ENCODE measurements at regions not wholly inside any gene's neighbourhood (a gene's known extent, or its start where the extent isn't known, plus 50 kb on each side); places are given as distances from the start of the nearest gene placed in this dataset.

DNA sequence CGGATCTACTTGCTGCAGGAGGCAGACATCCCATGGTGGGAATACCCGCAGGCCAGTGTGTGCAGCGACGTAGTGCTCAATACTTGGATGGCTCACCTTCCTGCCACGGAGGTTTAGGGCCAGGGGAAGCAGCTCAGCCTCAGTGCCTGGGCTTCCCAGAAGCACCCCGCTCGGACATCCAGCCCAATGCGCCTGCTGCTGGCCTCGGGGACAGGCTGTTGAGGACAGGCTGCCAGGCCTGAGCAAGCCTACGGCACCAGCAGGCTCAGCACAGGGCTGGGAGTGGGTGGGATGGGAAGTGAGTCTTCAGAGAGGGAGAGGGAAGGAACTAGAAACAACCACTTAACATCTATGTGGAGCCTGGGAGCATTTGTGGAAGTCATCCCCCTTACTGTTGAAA lies 441.3 kb upstream of the MGMT start:
- DNase-seq (ENCODE audit: low read depth) = no peak

DNA sequence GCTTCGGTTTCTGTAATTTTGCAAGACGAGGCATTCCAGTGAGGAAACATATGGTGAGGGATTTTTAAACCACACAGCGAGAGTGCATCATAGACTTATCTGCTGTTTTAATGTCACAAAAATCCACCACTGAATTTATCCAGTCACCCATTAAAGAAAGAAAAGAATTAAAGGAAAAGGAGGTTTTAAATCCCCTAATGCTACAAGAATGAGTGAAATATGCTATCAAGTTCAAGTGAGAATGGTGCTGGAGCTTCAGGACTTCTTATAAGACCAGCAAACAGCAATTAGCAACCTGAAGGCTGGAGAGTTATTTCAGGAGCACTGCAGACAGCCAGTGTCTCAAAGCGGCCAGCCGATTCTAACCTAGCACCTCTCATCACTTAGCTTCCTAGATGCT lies 439.1 kb upstream of the MGMT start:
- no peak for DNase-seq (ENCODE audit: low read depth)

DNA sequence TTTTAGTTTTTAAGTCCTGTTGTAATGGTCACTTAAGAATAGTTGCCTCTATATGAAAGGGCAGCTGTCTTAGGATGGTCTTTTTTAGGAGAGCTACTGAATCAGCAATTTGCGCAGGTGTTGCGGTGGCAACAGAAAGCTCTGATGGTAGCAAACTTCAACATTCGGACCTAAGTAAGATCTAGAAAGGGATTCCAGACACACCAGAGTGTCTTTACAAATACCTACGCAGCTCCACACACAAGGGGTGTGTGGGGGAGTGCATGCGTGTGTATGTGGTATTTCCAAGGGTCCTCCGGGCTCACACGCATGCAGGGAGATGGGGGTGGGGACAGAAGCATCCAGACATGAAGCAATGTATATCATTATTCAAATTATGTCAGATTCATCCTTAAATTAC lies 438.6 kb upstream of the MGMT start:
- no peak for DNase-seq (ENCODE audit: low read depth)

DNA sequence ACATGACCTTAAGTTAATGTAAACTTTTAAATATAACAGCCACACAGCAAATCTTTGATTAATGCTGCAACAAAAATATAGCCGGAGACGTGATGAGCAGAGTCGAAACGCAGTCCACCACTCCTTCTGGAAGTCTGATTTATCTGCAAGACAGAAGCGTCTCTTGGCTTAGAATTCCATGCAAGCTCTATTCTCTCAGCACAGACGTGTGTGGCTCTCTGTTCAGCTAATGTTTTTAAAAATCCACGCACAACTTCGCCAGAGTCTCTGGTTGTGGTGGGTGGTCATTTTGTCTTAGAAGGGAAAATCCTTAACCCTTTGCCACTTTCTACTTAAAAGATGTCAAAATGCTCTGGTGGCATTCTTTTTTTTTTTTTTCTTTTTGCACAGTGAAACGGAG lies 438.0 kb upstream of the MGMT start:
- DNase-seq (ENCODE audit: low read depth) = no peak

DNA sequence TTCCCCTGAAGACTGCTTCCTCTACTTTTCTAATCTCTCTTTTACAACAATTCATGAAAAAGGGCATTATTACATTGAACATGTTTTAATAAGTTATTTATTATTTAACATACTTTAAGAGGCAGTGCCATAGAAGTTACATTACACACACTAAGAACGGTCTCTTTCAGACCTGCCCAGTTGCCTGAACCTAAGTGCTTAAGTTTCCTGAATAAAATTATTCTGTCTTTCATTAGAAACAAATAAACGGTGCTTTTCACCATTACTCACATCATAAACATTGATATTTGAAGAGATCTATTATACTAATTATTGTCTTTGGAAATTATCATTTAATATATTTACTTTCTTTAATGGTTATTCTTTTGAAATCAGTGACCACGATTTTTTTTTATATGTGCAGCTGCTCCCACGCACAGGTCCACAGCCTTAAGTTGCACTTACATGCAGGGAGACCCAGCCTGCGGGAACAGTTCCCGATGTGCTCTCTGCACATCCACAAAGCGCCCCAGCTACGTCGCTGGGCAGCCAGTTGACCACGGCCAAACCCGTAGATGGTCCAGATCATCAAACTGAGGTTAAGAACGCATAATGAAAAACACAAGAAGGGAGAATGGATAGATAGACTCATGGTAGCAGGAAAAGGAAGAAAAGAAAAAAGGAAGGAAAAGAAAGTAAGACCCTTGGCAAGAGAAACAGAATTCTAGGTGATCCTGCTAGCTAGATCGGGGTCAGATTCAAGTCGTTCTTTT lies 437.0 kb upstream of the MGMT start:
- DNase-seq (ENCODE audit: low read depth) = no peak

DNA sequence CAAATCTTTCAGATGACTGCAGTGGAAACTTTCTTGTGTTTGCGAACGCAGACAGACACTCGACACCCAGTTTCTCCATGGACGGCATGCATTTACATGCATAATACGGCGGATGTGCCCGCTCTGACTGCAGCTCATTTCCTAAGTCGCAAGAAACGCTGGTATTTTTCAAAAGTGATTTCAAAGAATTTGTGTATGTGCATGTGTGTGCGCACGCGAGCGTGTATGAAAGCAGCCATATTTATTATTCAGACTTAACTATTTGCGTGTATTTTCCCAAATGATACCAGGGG lies 436.5 kb upstream of the MGMT start:
- DNase-seq (ENCODE audit: low read depth) = no peak

DNA sequence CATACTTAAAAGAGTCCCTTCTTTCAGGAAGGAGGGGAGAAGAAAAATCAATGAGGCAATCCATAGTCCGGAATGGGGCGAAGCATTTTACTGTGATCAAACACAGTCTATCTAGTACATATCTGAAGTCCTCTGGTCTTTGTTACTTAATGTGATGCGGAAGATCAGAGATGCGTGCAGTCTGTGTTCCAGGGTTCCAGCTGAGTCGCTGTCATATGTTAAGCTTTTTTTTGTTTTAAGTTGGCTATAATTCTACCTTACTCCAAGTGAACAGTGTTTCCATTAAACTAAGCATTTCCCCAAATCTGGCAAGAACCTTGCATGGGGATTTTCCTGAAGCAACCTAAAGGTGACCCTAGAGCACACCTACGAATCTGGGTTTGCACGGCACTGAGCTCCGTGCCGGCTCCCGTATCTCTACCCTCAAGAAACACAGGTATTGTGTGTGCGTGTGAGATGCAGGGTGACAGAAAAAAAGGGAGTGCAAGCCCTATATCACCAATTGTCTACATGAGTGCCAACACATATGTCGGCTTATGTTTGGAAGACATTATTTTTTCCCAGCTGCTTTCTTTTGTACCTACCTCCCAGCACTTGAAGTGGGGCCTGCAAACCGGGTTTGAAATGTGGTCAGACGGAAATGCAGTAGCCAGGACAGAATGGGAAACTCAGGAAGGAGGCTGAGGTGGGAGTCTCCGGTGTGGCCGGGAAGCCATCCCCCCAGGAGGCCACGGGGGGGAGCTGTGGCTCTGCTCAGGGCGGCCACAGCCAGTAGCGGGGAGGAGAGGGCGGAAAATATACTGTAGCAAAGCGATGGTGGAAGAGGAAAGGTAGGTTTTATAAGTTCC lies 435.8 kb upstream of the MGMT start:
- no peak for DNase-seq (ENCODE audit: low read depth)

DNA sequence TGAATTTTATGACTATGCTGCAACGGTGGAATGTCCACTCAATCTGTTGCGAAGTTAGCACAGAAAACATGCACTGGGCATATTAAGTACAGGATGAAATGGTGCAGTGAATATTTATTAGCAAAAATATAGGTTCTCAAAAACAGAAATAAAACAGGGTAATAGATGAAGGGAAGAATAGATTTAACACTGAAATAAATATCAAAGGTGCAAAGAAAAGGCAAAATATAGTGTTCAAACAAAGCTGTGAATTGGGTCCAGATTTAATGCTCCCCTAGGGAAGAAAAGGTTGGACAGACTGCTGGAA lies 435.2 kb upstream of the MGMT start:
- no peak for DNase-seq (ENCODE audit: low read depth)

DNA sequence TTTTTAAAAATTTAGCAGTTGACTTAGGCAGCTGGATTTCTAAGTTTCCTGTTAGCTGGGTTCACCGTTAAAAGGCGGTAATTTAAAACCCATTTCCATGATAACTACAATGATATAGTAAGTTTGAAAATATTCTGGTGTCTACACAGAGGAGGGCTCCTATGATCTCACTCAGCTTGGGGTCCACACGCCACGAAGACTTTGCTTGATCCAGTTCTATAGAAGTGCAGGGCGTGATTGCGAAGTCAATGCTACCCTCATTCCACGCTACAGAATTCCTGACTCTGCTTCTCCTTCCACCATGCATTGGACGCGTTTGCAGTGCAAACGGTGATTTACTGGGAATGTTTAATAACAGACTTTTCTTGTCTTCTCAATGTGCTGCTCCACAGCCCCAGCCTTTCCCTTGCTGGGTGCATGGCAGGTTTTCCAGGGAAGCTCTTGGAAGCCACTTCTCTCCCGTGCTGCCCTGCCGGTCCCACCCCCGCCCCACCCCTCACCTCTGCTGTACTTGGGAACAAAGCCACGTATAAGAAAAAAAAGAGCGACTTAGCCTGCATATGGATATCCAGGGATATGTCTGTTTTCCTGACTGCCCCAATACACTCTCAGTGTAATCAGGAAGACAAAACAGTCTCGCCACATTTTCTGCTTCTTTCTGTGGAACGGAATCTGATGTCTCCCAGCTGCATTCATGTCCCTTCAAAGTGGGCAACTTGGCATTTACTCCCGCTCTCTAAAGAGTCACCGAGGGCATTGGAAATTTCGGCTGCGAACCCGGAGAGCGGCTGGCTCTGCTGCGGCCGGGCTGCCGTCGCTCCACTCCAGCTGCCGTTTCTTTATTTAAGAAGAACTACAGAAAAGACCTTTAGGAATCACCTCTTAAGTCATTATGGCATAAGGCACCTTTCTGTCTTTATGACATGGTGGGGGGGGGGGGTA lies 434.4 kb upstream of the MGMT start:
- no peak for DNase-seq (ENCODE audit: low read depth)

DNA sequence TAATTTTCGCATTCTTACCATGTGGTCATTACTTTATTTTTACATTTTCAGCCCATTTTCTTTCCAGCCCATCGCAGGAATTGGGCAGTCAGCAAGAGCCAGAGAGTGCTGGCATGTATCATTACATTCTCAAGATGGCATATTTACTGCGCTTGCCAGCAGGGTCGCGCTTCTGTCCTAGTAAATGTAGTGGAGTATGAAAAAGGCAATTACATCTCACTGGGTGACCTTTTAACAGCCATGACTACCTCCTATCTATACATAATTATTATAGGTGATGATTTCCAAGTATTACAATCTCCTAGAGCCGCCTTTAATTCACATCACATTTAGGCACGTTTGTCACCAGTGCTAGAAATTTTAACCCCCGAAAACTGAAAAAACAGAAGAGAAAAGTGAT lies 433.7 kb upstream of the MGMT start:
- no peak for DNase-seq (ENCODE audit: low read depth)

DNA sequence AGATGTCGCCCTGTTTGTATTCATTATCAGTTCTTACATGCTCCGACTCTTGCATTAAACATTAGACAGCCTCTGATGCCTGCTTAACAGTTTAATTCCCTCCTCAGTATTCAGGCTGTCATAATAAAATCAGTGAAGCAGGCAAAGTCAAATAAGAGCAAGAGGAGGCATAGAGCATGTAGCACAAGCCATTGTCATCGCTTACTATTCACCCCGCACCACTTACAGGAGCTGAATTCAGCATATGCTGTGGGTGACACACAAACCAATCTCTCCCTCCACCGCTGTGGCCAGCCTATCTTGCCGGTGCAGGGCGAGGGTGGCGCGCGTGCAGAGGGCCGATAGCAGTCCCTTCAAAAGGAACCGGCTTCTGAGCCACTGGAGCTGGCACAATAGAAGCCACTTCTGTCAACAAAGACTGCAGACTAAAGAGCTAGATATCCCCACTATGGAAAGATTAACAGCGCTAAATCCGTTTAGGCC lies 433.2 kb upstream of the MGMT start:
- no peak for DNase-seq (ENCODE audit: low read depth)

DNA sequence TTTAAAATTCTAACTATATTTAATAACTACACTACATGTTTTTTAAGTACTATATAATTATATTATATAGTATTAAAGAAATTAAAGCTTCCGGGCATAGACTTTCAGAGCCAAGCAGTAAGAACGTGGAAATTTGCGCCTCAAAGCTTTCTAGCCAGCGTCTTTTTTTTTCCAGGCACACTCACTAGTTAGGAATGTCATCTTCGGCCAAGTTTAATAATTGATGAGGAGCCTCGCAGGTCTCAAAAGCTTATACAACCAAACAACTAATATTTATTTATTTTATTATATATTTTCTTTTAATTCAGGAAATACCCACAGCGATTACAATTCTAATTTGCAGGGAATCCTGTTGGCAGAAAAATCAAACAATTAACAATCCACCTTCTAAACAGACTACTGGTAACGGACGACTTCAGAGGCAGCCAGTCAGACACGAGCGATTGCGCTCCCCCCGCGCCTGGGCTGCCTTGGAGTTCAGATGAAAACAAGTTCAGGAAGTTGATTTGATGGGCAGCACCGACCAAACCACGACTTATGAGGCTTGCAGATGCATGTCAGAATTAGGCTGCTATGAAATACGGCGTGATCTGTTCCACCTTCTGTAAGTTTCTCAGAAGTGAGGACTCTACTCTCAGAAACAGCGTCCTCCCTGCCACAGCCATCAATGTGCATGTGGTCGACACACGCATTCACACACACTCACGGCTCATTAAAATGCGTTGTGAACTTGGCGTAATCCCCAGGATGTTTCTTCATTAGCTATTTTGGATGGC lies 431.8 kb upstream of the MGMT start:
- DNase-seq (ENCODE audit: low read depth) = no peak

DNA sequence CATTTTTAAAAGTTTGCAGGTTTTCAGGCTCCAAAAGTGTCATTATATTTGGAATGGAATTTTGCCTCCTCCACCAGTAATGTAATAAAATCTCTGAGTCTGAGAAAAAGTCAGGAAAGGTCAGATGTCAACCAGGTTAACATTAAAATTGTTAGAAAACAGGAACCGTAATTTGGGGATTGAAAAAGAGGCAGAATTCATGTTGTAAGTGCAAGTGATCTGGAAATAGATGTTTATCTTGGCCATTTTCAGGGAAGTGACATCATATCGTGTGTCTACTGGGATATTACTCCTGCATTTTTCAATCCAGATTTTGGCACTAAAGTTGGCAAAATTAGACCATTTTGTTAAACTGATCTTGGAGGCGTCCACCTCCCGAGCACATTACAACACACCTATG lies 428.5 kb upstream of the MGMT start:
- DNase-seq (ENCODE audit: low read depth) = no peak

DNA sequence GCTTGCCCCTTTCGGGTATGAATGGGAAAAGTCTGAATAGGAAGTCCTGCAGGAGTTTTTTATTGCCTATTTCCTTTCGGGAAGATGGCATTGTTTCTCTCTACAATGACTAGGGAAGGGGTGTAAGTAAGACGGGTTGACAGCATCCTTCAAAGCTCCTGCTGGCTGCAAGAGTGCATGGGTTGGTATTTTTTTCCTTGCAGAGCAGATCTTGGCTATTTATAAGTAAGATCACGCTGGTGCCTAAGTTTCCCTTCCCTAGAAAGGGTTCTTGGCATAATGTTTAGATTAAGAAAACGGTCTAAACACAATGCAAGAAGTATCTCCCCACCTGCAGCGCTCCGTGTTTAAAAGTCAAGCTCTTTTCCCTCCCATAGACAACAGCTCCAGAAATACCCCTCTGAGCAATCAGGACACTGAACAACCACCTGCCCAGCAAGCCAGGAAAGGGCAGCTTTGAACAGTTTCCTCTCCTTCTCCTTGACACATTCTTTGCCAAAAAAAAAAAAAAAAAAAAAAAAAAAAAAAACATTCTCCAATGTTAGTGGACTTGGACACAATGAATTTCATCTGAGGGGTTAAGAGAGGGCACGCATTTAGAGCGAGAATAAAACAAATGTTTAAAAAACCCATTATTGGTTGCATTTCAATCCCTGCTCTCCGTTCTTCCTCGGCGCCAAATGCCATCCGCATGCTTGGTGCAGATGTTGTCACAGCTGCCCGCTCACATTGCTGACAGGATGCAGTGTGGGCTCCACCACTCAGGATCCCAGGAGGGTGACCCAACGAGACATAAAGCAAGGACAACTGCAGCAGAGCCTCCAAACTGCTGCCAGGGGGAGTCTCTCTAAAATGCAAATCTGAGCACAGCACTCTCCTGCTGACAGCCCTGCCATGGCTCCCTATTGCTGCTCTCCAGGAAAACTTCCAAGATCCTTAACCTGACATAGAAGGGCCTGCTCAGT lies 427.4 kb upstream of the MGMT start:
- no peak for DNase-seq (ENCODE audit: low read depth)

DNA sequence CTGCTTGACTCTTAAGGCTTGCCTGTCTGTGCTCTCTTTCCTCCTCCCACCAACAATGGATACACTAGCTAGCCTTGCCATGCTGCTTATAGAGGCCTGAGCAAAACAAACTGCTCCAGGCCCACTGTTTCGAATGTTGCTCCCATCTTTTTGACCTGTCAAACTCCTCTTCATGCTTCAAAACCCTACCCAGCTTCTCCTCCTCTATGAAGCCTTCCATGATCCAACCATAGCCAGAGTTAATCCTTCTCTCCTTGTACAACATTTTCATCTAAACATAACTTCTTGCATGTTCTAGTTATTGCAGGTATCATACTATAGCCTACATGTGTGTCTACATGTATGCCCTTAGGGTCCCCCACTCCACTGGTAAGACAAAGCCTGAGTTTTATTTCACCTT lies 426.7 kb upstream of the MGMT start:
- no peak for DNase-seq (ENCODE audit: low read depth)

DNA sequence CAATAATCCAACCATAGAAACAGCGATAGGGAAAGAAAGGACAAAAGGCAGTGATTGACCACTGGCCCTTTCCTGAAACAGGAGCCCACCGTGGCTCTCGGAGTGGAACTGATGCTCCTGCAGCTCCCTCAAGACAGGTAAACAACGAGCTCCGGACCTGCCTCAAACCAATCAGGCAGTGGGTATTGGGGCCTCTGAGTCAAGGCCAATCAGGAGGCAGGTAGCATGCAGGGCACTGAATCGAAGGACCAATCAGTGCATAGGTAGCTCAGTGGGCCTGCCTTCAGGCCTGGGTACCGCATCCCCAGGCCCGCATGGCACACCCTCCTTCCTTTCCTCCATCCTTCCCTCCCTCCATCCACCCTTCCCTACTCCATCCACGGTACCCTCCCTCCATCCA lies 425.1 kb upstream of the MGMT start:
- no peak for DNase-seq (ENCODE audit: low read depth)

DNA sequence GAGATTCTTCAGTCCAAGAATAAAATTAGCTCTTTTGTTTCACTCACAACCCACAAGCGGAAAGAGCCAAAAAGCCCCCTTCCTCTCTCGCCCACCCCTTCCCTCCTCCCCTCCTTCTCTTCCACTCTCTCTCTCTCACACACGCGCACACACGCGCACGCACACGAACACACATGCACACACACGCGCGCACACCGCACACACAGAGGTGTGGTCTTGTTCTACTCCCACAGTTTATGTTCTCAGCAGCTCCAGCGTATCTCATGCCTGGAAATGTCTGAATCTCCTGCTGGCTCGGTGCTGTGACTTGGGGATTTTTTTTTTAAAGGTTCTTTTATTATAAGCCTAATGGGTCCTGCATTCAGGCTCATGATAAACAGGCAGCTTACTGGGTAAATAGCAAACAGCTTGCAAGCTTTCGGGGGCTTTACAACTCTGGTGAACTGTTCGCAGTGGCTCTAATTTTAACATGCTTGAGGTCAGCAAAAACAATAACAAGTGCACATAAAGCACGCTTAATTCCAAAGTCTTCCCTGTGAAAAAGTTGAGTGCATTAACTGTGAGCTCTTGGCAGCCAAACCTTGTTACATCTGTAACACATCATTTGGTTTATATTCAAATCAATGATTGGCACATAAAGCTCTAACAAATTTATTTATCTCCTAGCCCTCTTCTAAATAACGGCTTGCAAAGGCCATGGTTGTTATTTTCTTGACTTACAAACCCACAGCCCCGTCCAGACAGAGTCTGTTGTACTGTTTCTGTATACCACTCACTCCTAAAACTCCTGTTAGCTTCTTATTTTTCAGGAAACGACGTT lies 424.1 kb upstream of the MGMT start:
- DNase-seq (ENCODE audit: low read depth) = no peak

DNA sequence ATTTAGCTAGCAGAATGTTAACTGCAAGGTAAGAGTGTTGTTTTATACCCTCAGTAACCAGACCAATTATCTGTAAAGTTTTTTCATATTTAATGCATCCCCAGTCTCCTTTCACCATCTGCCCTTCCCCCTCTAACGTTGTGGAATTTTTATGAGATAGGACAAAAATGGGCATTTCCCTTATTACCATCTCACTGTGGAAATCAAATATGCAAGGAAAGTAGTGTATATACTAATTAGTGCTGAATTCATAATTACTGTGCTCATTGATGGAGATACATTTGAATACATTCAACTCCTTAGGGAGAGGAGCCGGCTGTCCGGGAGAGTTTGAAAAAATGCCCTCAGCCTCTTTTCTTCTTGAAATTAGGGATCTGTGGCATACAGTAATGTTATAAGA lies 423.4 kb upstream of the MGMT start:
- no peak for DNase-seq (ENCODE audit: low read depth)

DNA sequence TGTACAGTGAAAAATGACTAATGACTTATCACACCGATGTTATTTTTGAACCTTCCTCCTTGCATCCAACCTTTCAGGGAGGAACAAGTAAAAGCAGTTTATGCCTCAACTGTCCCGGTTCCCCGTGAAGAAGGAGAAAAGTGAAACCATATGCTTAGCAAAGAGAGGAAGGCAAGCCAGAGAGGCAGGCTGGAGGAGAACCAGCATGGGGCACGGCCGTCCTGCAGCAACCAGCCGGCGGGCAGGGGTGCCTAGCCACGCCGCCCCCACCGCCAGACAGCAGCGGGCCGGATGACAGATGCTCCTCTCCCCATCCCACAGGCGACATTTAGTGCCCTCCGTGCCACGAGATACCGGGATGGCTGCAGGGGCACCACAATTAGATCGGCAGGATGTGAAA lies 421.4 kb upstream of the MGMT start:
- DNase-seq (ENCODE audit: low read depth) = no peak

All from stimulated activated CD8-positive, alpha-beta memory T cell treated with anti-CD3 and anti-CD28 coated beads, Interleukin-15, amount 100 ng/mL, for 24 hours (primary cell).